SK-N-DZ (cell line): ENCODE measurements at regions not wholly inside any gene's neighbourhood (a gene's known extent, or its start where the extent isn't known, plus 50 kb on each side); places are given as distances from the start of the nearest gene placed in this dataset.

Experiments
- DNase-seq: peaks from one replicate; pipeline ENCODE4 v3.0.0-alpha.2; 2015; ENCODE audit warnings: low spot score

- no peak for DNase-seq
Observed at GRCh38 chr2:239717706-239718105, 307.4 kb downstream of the NDUFA10 start.

DNA sequence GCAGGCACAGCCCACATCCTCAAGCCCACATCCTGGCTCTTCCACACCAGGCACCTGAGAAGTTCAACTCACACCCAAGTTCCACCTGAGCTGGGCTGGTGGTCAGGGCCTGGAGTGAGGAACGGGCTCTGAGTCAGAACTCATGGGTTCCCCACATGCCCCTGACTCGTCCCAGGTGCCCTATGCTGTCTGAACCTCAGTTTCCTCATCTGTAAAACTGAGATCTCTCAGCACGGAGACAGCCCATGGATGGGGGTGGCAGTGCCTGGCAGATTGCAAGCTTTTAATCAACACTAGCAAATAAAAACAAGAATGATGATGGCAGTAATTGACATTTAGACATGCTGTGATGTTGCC, 307.8 kb downstream of the NDUFA10 start:
- DNase-seq, result no peak

GRCh38 chr2:239716536-239717318, 308.4 kb downstream of the NDUFA10 start:
- no peak for DNase-seq

GRCh38 chr2:239716009-239716408, 309.1 kb downstream of the NDUFA10 start:
- no peak for DNase-seq

- DNase-seq, result no peak
Observed at GRCh38 chr2:239715606-239716005, 309.5 kb downstream of the NDUFA10 start.

GRCh38 chr2:239715202-239715601, 309.9 kb downstream of the NDUFA10 start:
- no peak for DNase-seq

GRCh38 chr2:239714116-239714515, 311.0 kb downstream of the NDUFA10 start:
- no peak for DNase-seq

- DNase-seq, result no peak
Observed at GRCh38 chr2:239712755-239713154, 311.9 kb upstream of the HDAC4 start.

- no peak for DNase-seq
Observed at GRCh38 chr2:239711911-239712570, 311.2 kb upstream of the HDAC4 start.

DNA sequence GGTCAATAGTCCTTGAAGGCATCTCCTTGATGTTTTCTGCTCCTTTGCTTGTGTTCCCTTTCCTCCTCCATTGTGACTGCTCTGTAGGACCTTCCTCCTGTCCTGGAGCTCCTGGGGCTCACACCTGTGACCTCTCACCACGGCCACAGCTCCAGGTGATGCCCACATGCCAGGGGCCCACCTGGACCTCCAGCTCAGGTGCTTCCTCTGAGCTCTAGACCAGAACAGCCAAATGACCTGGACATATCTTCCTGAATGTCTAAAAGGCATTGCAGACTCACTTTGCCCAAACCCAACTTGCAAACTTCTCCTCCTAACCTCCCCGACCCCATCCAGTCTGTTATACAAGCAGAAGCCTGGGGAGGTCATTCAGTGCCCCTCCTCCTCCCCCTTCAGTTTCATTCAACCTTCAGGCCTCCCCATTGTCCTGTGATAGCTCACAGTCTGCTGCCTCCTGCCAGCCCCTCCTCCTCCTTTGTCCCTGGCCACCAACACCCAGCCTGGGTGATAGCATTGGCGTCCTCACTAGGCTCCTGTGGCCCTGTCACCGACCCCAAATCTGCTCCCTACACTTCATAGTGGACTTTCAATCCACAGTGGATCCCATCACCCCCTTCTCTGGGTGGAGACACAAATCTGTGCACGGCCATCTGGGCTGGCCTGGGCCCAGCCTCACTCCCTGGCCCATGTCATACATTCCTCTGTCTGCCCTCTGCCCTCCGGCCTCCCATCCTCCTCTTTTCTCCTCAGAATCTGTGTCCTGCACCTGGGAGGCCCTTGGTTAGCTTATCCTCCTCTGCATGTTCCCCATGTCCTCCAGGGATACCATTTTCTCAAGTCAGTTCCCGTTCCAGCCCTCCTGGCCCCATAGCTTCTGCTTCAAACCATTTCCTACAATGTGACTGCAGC, 310.4 kb upstream of the HDAC4 start:
- no peak for DNase-seq

- DNase-seq, result no peak
Observed at GRCh38 chr2:239706367-239706766, 305.5 kb upstream of the HDAC4 start.

DNA sequence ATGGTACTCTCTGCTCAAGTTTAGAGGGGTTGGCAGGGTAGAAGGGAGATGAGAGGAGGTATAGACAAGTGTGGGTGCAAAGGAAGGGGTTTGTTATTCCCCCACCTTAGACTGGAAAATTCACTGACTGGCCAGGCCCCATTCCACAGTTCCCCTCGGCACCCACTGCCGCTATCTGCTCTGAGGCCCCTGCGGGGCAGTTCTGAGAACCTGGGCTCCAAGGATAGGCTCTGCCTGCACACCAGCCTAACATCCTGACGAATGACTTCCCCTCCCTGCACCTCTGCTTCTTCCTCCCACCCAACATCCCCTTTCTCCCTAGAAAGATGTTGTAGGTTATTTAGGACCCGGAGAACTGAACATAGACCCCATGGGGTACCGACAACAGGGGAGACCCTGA, 303.9 kb upstream of the HDAC4 start:
- no peak for DNase-seq

DNA sequence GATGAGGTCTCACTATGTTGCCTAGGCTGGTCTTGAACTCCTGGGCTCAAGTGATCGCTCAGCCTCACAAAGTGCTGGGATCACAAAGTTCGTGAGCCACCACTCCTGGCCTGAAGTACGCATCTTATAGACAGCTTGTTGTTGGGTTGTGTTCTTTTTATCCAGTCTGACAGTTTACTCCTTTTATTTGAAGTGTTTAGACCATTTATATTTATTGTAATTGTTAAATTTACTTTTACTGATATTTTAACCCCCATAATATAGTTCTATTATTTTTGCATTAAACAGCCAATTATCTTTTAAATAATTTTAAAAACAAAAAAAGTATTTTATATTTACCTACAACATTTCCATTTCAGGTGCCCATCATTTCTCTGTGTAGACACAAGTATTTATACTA, 303.0 kb upstream of the HDAC4 start:
- DNase-seq, result no peak

GRCh38 chr2:239700686-239701345, 300.0 kb upstream of the HDAC4 start:
- no peak for DNase-seq

GRCh38 chr2:239697399-239698164, 296.8 kb upstream of the HDAC4 start:
- DNase-seq, result no peak

DNA sequence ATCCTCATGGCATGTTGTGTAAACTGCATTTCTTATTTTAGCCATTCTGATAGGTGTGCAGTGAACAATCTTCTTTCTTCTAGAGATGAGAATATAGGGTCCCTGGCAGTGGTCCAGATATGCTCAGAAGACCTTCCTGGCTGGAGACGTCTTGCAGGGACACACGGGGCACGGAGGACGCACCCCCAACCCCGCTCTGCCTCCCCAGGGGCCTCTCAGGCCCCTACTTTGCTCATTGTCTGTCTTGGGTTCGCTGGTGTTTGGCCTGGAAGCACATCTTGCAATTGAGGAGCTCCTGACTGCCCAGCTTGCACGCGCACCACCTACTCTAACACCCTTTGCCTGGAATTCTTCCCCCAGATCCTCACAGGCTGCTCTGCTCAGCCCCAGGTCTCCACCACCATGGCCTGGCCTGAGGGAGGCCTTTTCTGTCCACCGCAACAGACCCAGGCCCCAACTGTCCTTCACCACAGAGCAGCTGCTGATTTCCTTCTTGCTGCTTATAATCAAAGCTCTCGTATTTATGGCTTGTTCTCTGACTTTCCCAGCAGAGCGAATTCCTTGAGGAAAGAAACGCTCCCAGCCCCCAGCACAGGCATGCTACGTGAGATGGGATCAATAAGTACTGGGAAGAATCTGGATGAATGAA, 295.9 kb upstream of the HDAC4 start:
- no peak for DNase-seq

- no peak for DNase-seq
Observed at GRCh38 chr2:239695728-239696240, 295.0 kb upstream of the HDAC4 start.

DNA sequence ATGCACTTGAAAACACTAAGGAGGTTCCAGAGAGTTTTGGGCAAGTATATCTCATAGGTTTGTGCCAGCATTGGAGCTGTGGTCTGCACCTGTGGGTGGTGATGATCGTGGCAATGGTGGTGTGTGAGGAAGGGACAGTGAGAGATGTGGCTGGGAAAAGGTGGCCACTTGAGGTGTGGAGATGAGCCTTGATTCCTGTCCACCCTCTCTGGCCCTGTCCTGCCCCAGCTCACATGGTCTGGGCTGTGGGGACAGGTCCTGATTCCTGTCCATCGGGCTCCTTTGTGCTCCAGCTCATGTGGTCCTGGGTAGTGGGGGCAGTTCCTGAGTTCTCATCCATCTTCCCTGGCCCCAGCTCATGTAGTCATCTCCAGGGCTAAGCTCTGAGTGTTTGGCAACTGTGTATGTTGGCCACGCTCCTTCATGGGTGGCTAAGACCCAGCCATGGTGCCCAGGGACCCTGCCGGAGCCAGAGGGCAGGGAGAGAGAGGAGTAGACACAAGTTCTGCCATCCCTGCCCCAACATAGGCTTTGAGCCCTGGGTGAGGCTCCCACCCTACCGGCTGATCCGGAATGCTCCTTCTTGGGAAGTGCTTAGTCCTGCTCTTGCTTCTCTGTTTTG, 294.4 kb upstream of the HDAC4 start:
- no peak for DNase-seq

DNA sequence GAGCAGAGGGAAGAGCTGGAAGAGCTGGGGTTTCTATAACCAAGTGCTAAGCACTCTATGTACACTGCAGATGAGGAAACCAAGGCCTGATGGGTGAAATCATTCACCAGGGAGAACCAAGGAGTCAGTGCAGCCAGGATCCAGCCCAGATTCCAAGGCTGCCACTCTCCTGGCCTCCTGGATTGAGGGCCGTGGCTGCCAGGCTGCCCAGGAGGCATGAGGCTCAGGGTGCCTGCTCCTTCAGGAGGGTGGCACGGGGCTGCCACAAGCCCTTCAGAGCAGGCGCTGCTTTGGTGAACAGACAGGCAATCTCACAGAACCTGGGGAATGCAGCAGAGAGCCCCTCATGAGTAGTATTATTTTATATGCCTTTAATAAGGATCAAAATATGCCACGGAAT, 293.7 kb upstream of the HDAC4 start:
- DNase-seq, result no peak
